NCI-H2029 (cell line): ENCODE measurements at regions not wholly inside any gene's neighbourhood (a gene's known extent, or its start where the extent isn't known, plus 50 kb on each side); places are given as distances from the start of the nearest gene placed in this dataset.

Experiments used
- DNase-seq: peaks from one replicate; lab custom pipeline; 2025; lab: John Stamatoyannopoulos, UW

DNA sequence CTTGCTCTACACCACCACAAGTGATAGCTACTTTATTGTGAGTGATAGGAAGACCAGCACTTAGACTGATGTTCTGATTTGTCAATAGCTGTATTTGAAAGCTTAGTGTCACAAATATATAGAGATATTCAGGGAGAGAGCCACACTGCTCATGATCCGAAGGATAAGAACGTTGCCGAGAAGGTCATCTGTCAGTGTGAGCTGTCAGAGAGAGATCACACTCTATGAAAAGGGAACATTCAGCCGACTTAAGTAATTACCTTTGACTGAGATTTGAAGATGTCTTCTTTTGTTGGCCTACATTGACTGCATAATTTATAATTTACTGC lies 322.6 kb downstream of the TFEC start:
- DNase-seq: no peak

- peak; percentile 58 for DNase-seq
Measured at GRCh38 chr7:115707258-115708012, 323.1 kb downstream of the TFEC start.

DNA sequence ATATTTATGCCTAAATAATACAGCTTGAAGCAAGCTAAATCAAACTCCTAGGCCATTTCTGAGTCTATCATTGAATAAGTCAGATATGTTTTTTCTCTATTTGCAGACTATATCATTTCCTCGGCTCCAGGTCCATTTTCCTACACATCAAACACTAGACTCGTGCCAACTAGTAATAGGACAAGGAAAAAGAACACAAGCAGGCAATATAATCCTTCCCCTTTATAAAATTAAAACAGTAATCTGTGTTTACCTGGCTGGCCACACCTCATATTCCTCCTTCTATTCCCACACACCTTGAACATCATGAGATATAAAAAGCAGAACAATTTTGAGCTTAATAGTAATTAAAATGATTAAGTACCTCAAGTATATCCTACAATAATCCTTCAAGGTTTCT lies 325.7 kb downstream of the TFEC start:
- DNase-seq: no peak

GRCh38 chr7:115701141-115701540 lies 329.4 kb downstream of the TFEC start:
- DNase-seq: no peak

DNA sequence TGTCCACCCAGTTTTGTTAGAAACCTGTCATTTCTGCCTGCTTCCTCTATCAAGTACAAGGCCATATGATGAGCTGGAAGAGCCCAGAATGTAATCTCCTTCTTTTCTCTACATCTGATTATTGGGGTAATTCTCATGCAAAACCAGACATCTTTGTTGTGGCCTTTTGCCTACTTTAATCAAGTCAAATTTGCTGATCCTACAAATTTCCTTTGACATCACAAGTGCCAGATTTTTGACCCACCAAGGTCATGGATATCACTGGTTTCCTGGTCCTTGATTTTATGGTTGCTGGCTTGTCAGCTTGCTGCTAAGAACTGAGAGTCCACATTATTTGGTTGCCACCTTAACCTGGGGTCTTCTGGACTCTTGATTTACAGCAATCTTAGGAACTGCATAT lies 336.1 kb downstream of the TFEC start:
- DNase-seq: no peak

DNA sequence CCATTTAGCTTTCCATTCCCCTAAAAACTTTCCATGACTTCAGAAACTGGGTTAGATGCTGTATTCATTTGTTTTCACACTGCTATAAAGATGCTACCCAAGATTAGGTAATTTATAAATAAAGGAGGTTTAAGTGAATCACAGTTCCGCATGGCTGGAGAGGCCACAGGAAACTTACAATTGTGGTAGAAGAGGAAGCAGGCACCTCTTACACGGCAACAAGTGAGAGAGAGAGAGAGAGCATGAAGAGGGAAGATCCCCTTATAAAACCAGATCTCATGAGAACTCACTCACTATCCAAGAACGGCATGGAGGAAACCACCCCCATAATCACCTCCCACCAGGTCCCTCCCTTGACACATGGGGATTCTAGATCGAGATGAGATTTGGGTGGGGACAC lies 336.8 kb downstream of the TFEC start:
- no peak for DNase-seq

DNA sequence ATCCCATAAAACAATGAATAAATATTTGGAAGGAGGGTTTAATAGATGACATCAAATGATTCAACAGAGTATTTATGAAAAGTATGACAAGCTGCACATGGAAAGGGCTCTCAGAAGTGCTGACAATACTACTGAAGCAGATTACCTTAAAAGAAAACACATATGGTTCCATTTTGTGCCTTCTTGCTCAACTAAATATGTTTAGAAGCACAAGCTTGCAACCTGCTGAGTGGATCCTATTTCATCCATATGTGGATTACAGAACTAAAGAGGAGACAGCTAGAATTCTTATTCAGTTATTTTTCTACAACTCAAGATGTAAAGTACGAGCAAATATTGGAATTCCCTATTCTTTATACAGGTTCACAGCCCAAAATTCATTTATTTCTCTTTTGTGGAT lies 340.6 kb downstream of the TFEC start:
- no peak for DNase-seq

GRCh38 chr7:115683093-115683492 lies 347.5 kb downstream of the TFEC start:
- no peak for DNase-seq

GRCh38 chr7:115682507-115682906 lies 348.1 kb downstream of the TFEC start:
- no peak for DNase-seq

DNA sequence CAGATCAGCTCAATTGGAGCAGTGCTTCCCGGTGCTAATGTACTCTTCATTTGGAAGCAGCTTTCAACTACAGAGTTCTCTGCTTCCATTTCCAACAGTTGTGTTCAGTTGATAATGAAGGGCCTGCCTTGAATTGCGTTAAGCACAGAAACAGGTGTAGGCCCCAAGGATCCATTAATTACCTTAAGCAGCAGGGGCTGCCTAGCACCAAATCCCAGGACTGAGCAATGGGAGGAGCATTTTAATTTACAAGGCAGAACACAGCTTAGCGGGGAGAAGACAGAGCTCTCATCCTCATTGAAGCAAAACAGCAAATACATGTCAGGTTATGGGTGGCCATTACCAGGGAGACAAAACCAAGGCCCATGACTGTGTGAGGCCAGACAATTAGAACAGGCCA lies 349.6 kb downstream of the TFEC start:
- no peak for DNase-seq

- no peak for DNase-seq
Measured at GRCh38 chr7:115679976-115680375, 350.6 kb downstream of the TFEC start.

GRCh38 chr7:115679423-115679822 lies 351.1 kb downstream of the TFEC start:
- no peak for DNase-seq

DNA sequence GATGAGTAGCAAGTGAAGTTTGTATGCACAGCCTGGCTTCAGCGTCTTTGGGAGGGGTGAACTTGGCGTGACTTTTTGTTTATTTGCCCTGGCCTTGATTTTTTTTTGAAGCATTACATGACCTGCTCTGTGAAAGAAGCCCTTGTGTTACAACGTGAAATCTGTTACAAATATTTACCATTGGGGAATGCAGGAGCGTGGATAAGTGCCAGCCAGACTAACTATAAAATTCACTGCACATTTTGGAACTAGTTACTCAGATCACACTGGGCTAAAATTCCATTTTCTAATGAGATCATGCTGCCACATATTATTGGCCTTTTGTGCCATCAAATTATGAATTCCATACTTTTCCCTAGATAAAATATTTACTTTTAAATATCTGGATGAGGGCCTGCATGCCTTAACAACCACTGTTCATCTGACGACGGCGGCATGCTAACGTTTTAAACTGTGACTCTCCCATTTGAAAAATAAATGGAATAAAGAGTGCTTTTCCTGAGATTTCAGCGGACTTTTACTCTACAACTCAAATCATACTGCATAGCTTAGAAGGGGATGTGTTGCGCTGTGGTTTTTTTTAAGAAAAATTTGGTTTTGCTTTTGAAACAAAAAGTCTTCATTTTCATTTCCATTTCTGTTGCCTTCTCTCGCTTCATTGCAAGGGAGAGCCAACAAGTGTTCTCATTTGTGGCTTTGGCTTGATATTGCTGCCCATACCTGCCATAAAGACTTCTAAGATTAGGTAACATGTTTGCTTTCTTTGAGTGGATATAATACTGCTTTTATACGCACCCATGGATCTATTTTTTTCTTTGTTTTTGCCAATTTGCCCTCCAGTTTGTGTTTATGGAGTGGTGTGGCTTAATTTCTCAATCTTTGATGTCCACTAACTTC lies 352.2 kb downstream of the TFEC start:
- DNase-seq: no peak

DNA sequence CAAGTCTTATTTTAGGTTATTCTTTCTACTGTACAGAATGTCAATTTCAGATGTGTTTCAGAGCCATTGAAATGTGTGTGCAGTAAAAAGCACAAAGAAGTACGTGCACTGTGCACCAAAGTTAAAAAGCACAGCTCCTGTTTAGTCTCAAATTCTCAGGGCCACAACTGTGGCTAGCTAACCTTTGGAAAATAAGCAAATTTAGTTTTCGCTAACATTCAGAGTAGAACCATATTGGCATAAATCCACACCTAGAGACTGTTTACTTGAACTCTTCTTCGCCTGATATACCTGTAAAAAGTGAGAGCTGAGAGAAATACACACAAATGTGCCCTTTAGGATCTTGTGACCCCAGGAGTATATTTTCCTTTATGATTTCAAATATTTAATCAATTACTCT lies 353.9 kb downstream of the TFEC start:
- DNase-seq: no peak

GRCh38 chr7:115676080-115676479 lies 354.5 kb downstream of the TFEC start:
- no peak for DNase-seq

GRCh38 chr7:115674467-115675024 lies 356.0 kb downstream of the TFEC start:
- DNase-seq: no peak

GRCh38 chr7:115672024-115672423 lies 358.5 kb downstream of the TFEC start:
- no peak for DNase-seq

DNA sequence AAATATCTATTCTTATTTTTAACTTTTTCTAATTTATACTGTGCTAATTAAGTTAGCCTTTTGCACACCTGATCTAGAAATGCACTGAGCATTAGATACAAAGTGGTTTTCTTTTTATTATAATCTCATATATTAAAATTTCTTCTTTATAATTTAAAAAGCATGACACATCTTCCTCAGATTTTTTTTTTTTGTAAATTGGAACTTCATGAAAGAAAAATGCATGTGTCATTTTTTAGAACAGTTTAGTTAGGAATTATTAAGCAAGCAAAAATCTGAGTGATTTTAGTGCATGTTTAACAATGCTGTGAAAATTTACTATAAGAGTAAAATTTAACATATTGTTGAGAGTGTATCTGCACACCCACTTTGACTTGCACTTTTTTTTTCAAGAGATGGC lies 367.9 kb downstream of the TFEC start:
- DNase-seq: no peak

DNA sequence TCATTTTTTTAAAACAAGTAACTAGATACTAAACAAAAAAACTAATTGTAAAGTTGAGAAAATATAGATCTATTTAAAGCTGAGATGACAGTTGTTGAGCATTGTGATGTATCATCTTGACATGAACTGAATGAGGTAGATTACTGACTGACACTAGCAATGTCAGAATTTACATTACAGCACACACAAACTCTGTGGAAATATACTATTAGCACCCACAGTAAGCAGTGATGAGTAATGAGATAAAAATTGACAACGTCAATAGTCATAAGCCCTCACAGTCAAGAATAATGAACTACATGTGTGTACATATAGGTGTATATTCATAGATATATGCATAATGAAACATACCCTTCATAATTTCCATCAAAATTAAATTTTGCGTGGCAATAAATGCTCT lies 368.4 kb downstream of the TFEC start:
- DNase-seq: no peak

DNA sequence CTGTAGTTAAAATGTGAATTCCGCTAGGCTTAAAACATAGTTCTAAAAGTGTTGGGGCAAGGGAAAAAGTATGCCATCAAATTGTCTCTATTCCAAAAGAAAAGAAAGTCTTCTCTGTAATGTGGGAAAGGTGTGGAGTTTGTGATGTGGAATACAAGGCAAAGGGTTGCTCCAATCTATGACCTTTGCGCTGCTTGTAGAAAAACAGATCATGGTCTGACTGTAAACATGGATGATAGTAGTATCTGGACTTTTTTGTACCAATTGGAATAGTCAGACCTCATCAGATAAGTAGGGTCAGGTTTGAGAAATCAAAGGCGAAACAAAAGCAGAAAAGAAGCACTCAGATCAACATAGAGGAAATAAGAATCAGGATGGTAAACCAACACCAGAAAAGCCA lies 372.3 kb downstream of the TFEC start:
- DNase-seq: no peak

DNA sequence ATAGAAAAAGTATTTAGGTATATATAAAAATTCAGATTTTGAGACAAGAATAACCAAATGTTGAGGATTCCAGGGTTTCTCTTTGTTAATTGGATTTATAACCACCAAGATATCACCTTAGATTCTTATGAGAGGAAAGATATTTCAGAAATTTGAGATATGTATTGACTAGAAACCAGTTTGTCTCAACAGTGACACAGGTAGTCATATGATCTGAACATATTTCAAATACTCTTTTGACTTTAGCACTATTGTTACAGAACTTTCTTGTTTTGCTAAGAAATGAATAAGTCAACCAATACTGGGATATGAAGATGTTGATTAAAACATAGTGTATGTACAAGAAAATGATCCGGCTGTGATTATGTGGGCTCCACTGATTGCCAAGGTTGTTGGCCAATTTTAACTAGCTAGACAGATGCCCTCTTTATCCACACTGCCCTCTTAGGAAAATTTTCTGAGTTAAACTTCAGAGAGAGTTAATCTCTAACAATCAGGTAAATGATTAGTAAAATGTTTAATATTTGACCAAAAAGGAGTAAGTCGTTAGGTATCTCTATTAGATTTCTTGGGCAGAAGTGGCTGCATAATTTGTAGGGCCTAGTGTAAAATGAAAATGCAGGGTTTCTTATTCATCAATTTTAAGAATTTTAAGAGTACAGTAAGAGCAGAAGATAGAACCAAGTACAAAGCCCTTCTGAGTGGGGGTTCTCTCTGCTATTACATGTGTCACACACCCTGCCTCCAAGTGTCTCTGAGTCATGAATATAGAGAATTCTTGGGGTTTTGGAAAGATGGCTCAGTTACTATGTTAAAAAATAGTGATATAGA lies 376.0 kb downstream of the TFEC start:
- no peak for DNase-seq

GRCh38 chr7:115649429-115649828 lies 381.1 kb downstream of the TFEC start:
- DNase-seq: no peak
